H1 (cell line): ENCODE measurements at regions not wholly inside any gene's neighbourhood (a gene's known extent, or its start where the extent isn't known, plus 50 kb on each side); places are given as distances from the start of the nearest gene placed in this dataset.

Source experiments
- CTCF ChIA-PET: fragments of 300-600 bp; sonication (Branson Sonifier 250); formaldehyde crosslinking; loops from one replicate; lab custom pipeline; 2021; ENCODE audit not compliant: partially characterized antibody; lab: Charles Lee
- POLR2A ChIA-PET: fragments of 300-600 bp; sonication (Branson Sonifier 250); formaldehyde crosslinking; loops from one replicate; lab custom pipeline; 2021; ENCODE audit warnings: inconsistent platforms; ENCODE audit not compliant: partially characterized antibody; lab: Charles Lee
- DNase-seq, 2 experiments: peaks; one replicate each; pipeline versions ENCODE4 v3.0.0 to v3.0.0-alpha.2; 2010 to 2022; ENCODE audit warnings: low spot score in 2 of 2, low read depth in 1 of 2, mixed read lengths in 1 of 2
- FAIRE-seq: peaks from 2 replicates; lab custom pipeline; 2011; peaks lifted over from hg19 to GRCh38; lab: Jason Lieb, UNC
- H2AFZ ChIP-seq: 2 replicates; pipeline ENCODE4 v1.8.1; 2012; ENCODE audit warnings: low read length, inconsistent platforms
- H2AK5ac ChIP-seq: 2 replicates; pipeline ENCODE4 v1.6.1; 2013; ENCODE audit warnings: low read depth, low read length
- H2BK120ac ChIP-seq: replicated peaks from 2 replicates; pipeline ENCODE3; 2013; ENCODE audit warnings: low read depth, low read length, inconsistent platforms
- H2BK12ac ChIP-seq: 2 replicates; pipeline ENCODE4 v1.6.1; 2013; ENCODE audit warnings: low read depth, low read length
- H2BK15ac ChIP-seq: 2 replicates; pipeline ENCODE4 v1.6.1; 2013; ENCODE audit warnings: low read length
- H2BK20ac ChIP-seq: 2 replicates; pipeline ENCODE4 v1.6.1; 2013; ENCODE audit warnings: low read length
- H2BK5ac ChIP-seq: 2 replicates; pipeline ENCODE4 v1.6.1; 2013; ENCODE audit warnings: low read depth, low read length
- H3K14ac ChIP-seq: 2 replicates; pipeline ENCODE4 v1.6.1; 2013; ENCODE audit warnings: inconsistent platforms; ENCODE audit not compliant: insufficient read length
- H3K18ac ChIP-seq: 2 replicates; pipeline ENCODE4 v1.6.1; 2013; ENCODE audit warnings: low read length; ENCODE audit errors: extremely low read depth
- H3K23ac ChIP-seq: 2 replicates; pipeline ENCODE4 v1.6.1; 2013; ENCODE audit warnings: inconsistent platforms; ENCODE audit not compliant: insufficient read length
- H3K23me2 ChIP-seq: 2 replicates; pipeline ENCODE4 v1.6.1; 2013; ENCODE audit warnings: low read depth, low read length
- H3K27ac ChIP-seq: 2 replicates; pipeline ENCODE4 v1.6.1; 2011; ENCODE audit warnings: low read depth, low read length, inconsistent platforms
- H3K27me3 ChIP-seq, 4 experiments: replicated peaks in 1 of 4; 1 replicate in 1 of 4; 2 replicates in 3 of 4; pipeline versions ENCODE4 v1.6.1 to v1.8.1; 2011 to 2013; ENCODE audit warnings: low read length in 3 of 4, mild to moderate bottlenecking in 3 of 4, inconsistent platforms in 2 of 4, mixed read lengths in 2 of 4, moderate library complexity in 1 of 4; ENCODE audit not compliant: control insufficient read depth in 3 of 4, insufficient read depth in 3 of 4; ENCODE audit errors: extremely low read depth in 1 of 4
- H3K36me3 ChIP-seq, 4 experiments: 2 replicates each; pipeline versions ENCODE4 v1.6.1 to v1.8.1; 2011 to 2013; ENCODE audit warnings: mild to moderate bottlenecking in 4 of 4, low read length in 3 of 4, moderate library complexity in 2 of 4, control low read depth in 1 of 4, inconsistent platforms in 1 of 4; ENCODE audit not compliant: insufficient read depth in 4 of 4, control insufficient read depth in 2 of 4
- H3K4ac ChIP-seq: replicated peaks from 2 replicates; pipeline ENCODE3; 2013; ENCODE audit warnings: low read length, low read depth, mixed read lengths, inconsistent platforms; ENCODE audit not compliant: insufficient read length
- H3K4me1 ChIP-seq, 4 experiments: replicated peaks in 1 of 4; 1 replicate in 1 of 4; 2 replicates in 3 of 4; pipeline versions ENCODE4 v1.6.1 to v1.8.1; 2011 to 2013; ENCODE audit warnings: low read length in 3 of 4, inconsistent platforms in 2 of 4, mixed read lengths in 1 of 4; ENCODE audit not compliant: insufficient read depth in 4 of 4, control insufficient read depth in 3 of 4
- H3K4me2 ChIP-seq, 2 experiments: 2 replicates each; pipeline versions ENCODE4 v1.6.1 to v1.8.1; 2011 to 2013; ENCODE audit warnings: low read depth in 2 of 2, low read length in 2 of 2, control low read depth in 1 of 2, inconsistent platforms in 1 of 2, mild to moderate bottlenecking in 1 of 2; ENCODE audit not compliant: insufficient read depth in 1 of 2
- H3K4me3 ChIP-seq, 4 experiments: fragments of 200-600, 300-600 bp in 1 of 4; sonication (generic), shearing (Covaris generic), sonication (Bioruptor Twin) in 1 of 4; 2 replicates each; pipeline versions ENCODE4 v1.5.1 to v1.8.1; 2011 to 2016; ENCODE audit warnings: low read length in 4 of 4, low read depth in 3 of 4, control low read depth in 2 of 4, inconsistent platforms in 2 of 4, mild to moderate bottlenecking in 2 of 4, mixed read lengths in 1 of 4, moderate library complexity in 1 of 4; ENCODE audit not compliant: insufficient read depth in 2 of 4; ENCODE audit errors: extremely low read depth in 1 of 4
- H3K56ac ChIP-seq: replicated peaks from 2 replicates; pipeline ENCODE3; 2013; ENCODE audit warnings: low read depth, mild to moderate bottlenecking, mixed read lengths, low read length, inconsistent platforms; ENCODE audit not compliant: insufficient read length
- H3K79me1 ChIP-seq: 2 replicates; pipeline ENCODE4 v1.6.1; 2013; ENCODE audit warnings: low read depth, low read length, control low read depth
- H3K79me2 ChIP-seq, 2 experiments: 2 replicates each; pipeline versions ENCODE4 v1.6.1 to v1.8.1; 2012 to 2013; ENCODE audit warnings: low read length in 2 of 2, mild to moderate bottlenecking in 2 of 2, inconsistent platforms in 1 of 2; ENCODE audit not compliant: insufficient read depth in 2 of 2, control insufficient read depth in 1 of 2
- H3K9ac ChIP-seq, 4 experiments: replicated peaks in 1 of 4; 1 replicate in 1 of 4; 2 replicates in 3 of 4; pipeline versions ENCODE4 v1.6.1 to v1.8.1; 2011 to 2013; ENCODE audit warnings: low read depth in 3 of 4, low read length in 3 of 4, control low read depth in 2 of 4, mild to moderate bottlenecking in 2 of 4, moderate library complexity in 2 of 4, inconsistent platforms in 1 of 4; ENCODE audit errors: extremely low read depth in 1 of 4
- H3K9me3 ChIP-seq, 2 experiments: 2 replicates each; pipeline versions ENCODE4 v1.6.1 to v1.8.1; 2012 to 2013; ENCODE audit warnings: mild to moderate bottlenecking in 2 of 2, moderate library complexity in 2 of 2, control low read depth in 1 of 2, inconsistent platforms in 1 of 2, low read depth in 1 of 2, low read length in 1 of 2, mixed read lengths in 1 of 2; ENCODE audit not compliant: insufficient read depth in 2 of 2
- H4K20me1 ChIP-seq, 2 experiments: replicated peaks in 1 of 2; 2 replicates each; pipeline versions ENCODE3 to v1.8.1; 2011 to 2013; ENCODE audit warnings: inconsistent platforms in 2 of 2, low read length in 2 of 2, mild to moderate bottlenecking in 1 of 2; ENCODE audit not compliant: insufficient read depth in 2 of 2, control insufficient read depth in 1 of 2
- H4K5ac ChIP-seq: 2 replicates; pipeline ENCODE4 v1.6.1; 2013; ENCODE audit warnings: low read length, low read depth, mixed read lengths, inconsistent platforms; ENCODE audit not compliant: insufficient read length
- H4K8ac ChIP-seq: 2 replicates; pipeline ENCODE4 v1.8.0; 2013; ENCODE audit warnings: mild to moderate bottlenecking, moderate library complexity, low read length, inconsistent platforms; ENCODE audit not compliant: insufficient read depth; ENCODE audit errors: extremely low read depth
- H4K91ac ChIP-seq: replicated peaks from 2 replicates; pipeline ENCODE3; 2013; ENCODE audit warnings: low read length, mixed read lengths, inconsistent platforms; ENCODE audit not compliant: insufficient read length
- CTBP2 ChIP-seq: IDR thresholded peaks from 2 replicates; pipeline ENCODE4 v1.7.0; 2011; ENCODE audit warnings: borderline replicate concordance, mild to moderate bottlenecking, moderate library complexity, mixed read lengths, low read length; ENCODE audit not compliant: insufficient read depth, insufficient read length
- EP300 ChIP-seq, 2 experiments: IDR thresholded peaks; 1 replicate in 1 of 2; 2 replicates in 1 of 2; pipeline ENCODE4 v1.6.1; 2011 to 2012; ENCODE audit warnings: low read depth in 2 of 2, low read length in 2 of 2, mild to moderate bottlenecking in 2 of 2, borderline replicate concordance in 1 of 2, inconsistent platforms in 1 of 2, moderate library complexity in 1 of 2
- GABPA ChIP-seq: IDR thresholded peaks from 2 replicates; pipeline ENCODE4 v1.6.1; 2011; ENCODE audit warnings: mild to moderate bottlenecking, low read length, moderate library complexity, borderline replicate concordance; ENCODE audit not compliant: insufficient read depth
- KDM4A ChIP-seq: IDR thresholded peaks from one replicate; pipeline ENCODE4 v1.7.1; 2012; ENCODE audit warnings: low read depth, mild to moderate bottlenecking, moderate library complexity, low read length, inconsistent platforms; ENCODE audit not compliant: severe bottlenecking
- POLR2A ChIP-seq, 2 experiments: IDR thresholded peaks; 1 replicate in 1 of 2; 2 replicates in 1 of 2; pipeline ENCODE4 v1.6.1; 2011; ENCODE audit warnings: low read depth in 2 of 2, low read length in 2 of 2, mild to moderate bottlenecking in 2 of 2; ENCODE audit errors: control extremely low read depth in 1 of 2
- WGBS, 2 experiments: shearing (Covaris generic) in 1 of 2; methylation state at CpG; one replicate each; pipeline versions ENCODE4 v1.1.6 to v1.1.7; 2013 to 2015; ENCODE audit warnings: low lambda C conversion rate in 2 of 2, mixed read lengths in 2 of 2, inconsistent platforms in 1 of 2, low coverage in 1 of 2, missing lambda C conversion rate in 1 of 2; ENCODE audit not compliant: insufficient replicate concordance in 2 of 2, insufficient coverage in 1 of 2, insufficient read length in 1 of 2; ENCODE audit errors: extremely low coverage in 1 of 2, missing lambda C conversion rate in 1 of 2; 5-methylcytosine and 5-hydroxymethylcytosine counted together
- TF ChIP-seq, protein P1 (sequence below), 3 experiments: IDR thresholded peaks; 1 replicate in 2 of 3; 2 replicates in 1 of 3; pipeline versions ENCODE4 v1.5.1 to v1.6.1; 2011; ENCODE audit warnings: low read length in 3 of 3, mild to moderate bottlenecking in 3 of 3, inconsistent platforms in 2 of 3, low read depth in 1 of 3, moderate library complexity in 1 of 3; ENCODE audit not compliant: insufficient read depth in 1 of 3; ENCODE audit errors: control extremely low read depth in 1 of 3

DNA sequence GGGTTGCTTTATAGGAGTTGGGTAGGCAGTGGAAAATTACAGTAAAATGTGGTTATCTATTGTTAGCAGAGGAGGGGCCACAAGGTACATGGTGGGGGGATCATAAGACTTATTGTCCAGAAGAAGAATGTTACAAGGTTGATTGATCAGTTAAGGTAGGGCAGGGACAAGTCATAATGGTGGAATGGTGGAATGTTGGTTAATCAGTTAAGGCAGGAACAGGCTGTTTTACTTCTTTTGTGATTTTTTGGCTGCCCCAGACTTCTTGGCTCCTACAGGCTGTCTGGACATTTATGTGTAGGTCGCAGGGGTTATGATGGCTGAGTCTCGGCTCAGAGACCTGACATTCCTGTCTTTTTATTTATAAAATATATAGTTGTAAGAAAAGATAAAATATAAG lies 2277.1 kb downstream of the TP53TG3F start:
- H2BK20ac ChIP-seq, result no peak overlapping the region
- 85% methylated on average over 2 of the region's 2 CpGs; no CpG with 5 or more reads in 1 of the 2 experiments for WGBS, 2 experiments
- H3K79me2 ChIP-seq, result no peaks in the 10 kb centered on the region
- no peak for FAIRE-seq
- no peak overlapping the region for H3K18ac ChIP-seq
- no peak overlapping the region for H2BK120ac ChIP-seq
- H4K8ac ChIP-seq, result no peak overlapping the region
- POLR2A ChIA-PET, result no interaction called here
- no peaks in the 10 kb centered on the region for H3K4me1 ChIP-seq
- no peak overlapping the region for H4K5ac ChIP-seq
- no peak overlapping the region for H3K56ac ChIP-seq
- no peak overlapping the region for H4K91ac ChIP-seq
- no peak overlapping the region for H3K4ac ChIP-seq
- H3K9ac ChIP-seq, result no peak overlapping the region
- H2BK5ac ChIP-seq, result no peak overlapping the region
- no peaks in the 10 kb centered on the region for H3K79me1 ChIP-seq
- DNase-seq, result no peak
- no peak overlapping the region for H3K14ac ChIP-seq
- H3K36me3 ChIP-seq, result peaks cover 0 to 3% (median 0%) of the 10 kb centered on the region in 4 experiments; a peak in 1 of 8 replicates
- H3K27me3 ChIP-seq, result no peaks in the 10 kb centered on the region
- no peak overlapping the region for H2AK5ac ChIP-seq
- no peak overlapping the region for H3K4me2 ChIP-seq
- H3K4me3 ChIP-seq, result no peak overlapping the region
- peaks cover 55 to 96% of the 10 kb centered on the region in 2 experiments for H3K9me3 ChIP-seq
- H2AFZ ChIP-seq, result no peak overlapping the region
- no peaks in the 10 kb centered on the region for H4K20me1 ChIP-seq
- H3K27ac ChIP-seq, result no peak overlapping the region
- peaks cover 2% of the 10 kb centered on the region; the same call in 1 of the 2 replicates for H3K23me2 ChIP-seq
- H2BK15ac ChIP-seq, result no peak overlapping the region
- CTCF ChIA-PET, result no interaction called here
- H3K23ac ChIP-seq, result no peak overlapping the region
- TF ChIP-seq POLR2A (IDR thresholded peaks at IDR 0.05; ENCODE audit: control extremely low read depth in 1 of 2, low read depth in 2 of 2, low read length in 2 of 2), result no peak
- no peak for TF ChIP-seq KDM4A
- TF ChIP-seq, protein P1, sequence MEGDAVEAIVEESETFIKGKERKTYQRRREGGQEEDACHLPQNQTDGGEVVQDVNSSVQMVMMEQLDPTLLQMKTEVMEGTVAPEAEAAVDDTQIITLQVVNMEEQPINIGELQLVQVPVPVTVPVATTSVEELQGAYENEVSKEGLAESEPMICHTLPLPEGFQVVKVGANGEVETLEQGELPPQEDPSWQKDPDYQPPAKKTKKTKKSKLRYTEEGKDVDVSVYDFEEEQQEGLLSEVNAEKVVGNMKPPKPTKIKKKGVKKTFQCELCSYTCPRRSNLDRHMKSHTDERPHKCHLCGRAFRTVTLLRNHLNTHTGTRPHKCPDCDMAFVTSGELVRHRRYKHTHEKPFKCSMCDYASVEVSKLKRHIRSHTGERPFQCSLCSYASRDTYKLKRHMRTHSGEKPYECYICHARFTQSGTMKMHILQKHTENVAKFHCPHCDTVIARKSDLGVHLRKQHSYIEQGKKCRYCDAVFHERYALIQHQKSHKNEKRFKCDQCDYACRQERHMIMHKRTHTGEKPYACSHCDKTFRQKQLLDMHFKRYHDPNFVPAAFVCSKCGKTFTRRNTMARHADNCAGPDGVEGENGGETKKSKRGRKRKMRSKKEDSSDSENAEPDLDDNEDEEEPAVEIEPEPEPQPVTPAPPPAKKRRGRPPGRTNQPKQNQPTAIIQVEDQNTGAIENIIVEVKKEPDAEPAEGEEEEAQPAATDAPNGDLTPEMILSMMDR (IDR thresholded peaks at IDR 0.05; ENCODE audit: control extremely low read depth in 1 of 3, insufficient read depth in 1 of 3, low read depth in 1 of 3, low read length in 3 of 3), result no peak
- TF ChIP-seq CTBP2, result no peak
- TF ChIP-seq EP300 (IDR thresholded peaks at IDR 0.05; ENCODE audit: borderline replicate concordance in 1 of 2, low read depth in 2 of 2, low read length in 2 of 2), result no peak
- no peak for TF ChIP-seq GABPA
- H2BK12ac ChIP-seq, result no peak overlapping the region
